Lower leg skin (tissue), 3 donors: ENCODE measurements at regions not wholly inside any gene's neighbourhood (a gene's known extent, or its start where the extent isn't known, plus 50 kb on each side); places are given as distances from the start of the nearest gene placed in this dataset.

Source experiments
- POLR2A ChIP-seq, 2 donors: fragments of 450-650 bp; IDR thresholded peaks; one replicate each; pipeline ENCODE4 v1.6.1; 2016 to 2017; ENCODE audit warnings: antibody characterized with exemption in 2 of 2, mild to moderate bottlenecking in 1 of 2, moderate library complexity in 1 of 2
- TF ChIP-seq, protein P1 (sequence below), 3 donors: fragments of 450-650 bp; IDR thresholded peaks; one replicate each; pipeline ENCODE4 v1.5.1; 2016; ENCODE audit warnings: antibody characterized with exemption in 3 of 3, mild to moderate bottlenecking in 3 of 3, moderate library complexity in 2 of 3

DNA sequence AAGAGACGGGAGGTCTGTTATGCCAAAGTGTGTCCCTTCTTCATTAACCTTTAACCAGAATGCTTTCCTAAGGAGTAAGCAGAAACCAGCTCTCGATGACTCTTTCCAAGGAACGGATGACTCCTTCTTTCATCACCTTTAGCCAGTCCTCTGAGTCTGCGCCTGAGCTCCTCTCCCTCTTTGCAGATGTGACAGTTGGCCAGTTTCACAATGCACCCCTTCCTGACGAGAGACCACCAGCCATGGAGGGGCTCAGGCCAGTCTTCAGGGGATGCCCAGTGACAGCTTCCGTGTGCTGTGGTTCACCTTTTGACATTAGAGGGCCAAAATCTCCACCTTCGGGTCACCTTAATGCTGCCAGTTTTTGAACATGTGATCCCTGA, 826.1 kb downstream of the TBC1D22A start:
- TF ChIP-seq, protein P1, sequence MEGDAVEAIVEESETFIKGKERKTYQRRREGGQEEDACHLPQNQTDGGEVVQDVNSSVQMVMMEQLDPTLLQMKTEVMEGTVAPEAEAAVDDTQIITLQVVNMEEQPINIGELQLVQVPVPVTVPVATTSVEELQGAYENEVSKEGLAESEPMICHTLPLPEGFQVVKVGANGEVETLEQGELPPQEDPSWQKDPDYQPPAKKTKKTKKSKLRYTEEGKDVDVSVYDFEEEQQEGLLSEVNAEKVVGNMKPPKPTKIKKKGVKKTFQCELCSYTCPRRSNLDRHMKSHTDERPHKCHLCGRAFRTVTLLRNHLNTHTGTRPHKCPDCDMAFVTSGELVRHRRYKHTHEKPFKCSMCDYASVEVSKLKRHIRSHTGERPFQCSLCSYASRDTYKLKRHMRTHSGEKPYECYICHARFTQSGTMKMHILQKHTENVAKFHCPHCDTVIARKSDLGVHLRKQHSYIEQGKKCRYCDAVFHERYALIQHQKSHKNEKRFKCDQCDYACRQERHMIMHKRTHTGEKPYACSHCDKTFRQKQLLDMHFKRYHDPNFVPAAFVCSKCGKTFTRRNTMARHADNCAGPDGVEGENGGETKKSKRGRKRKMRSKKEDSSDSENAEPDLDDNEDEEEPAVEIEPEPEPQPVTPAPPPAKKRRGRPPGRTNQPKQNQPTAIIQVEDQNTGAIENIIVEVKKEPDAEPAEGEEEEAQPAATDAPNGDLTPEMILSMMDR (IDR thresholded peaks at IDR 0.05), result no peak
- no peak for TF ChIP-seq POLR2A (IDR thresholded peaks at IDR 0.05)
